GM12878 (cell line): ENCODE measurements at regions not wholly inside any gene's neighbourhood (a gene's known extent, or its start where the extent isn't known, plus 50 kb on each side); places are given as distances from the start of the nearest gene placed in this dataset.

Experiments used
- ATAC-seq: fragments of 200-7000 bp; cut with Tn5 transposase; 3 replicates; pipeline ENCODE4 v1.9.1; 2020; ENCODE audit warnings: mild to moderate bottlenecking, moderate library complexity
- BruUV-seq: library from RNA; stranded (reverse); fragments of 400-500 nt; replicated peaks from 2 replicates; lab custom pipeline; 2021; lab: Mats Ljungman, UMichigan
- CTCF ChIA-PET: fragments of 300-600 bp; sonication (Branson Sonifier 250); formaldehyde crosslinking; extraction: SDS; loops from one replicate; lab custom pipeline; 2021; ENCODE audit warnings: inconsistent platforms; lab: Yijun Ruan, JAX
- POLR2A ChIA-PET: fragments of 350-600 bp; formaldehyde crosslinking; extraction: SDS; loops from one replicate; lab custom pipeline; 2021; ENCODE audit warnings: inconsistent platforms; lab: Charles Lee
- RAD21 ChIA-PET: fragments of 300-600 bp; sonication (Branson Sonifier 250); formaldehyde crosslinking; loops from one replicate; lab custom pipeline; 2023; ENCODE audit warnings: antibody characterized with exemption; ENCODE audit not compliant: unreplicated experiment; lab: Charles Lee
- SMC1A ChIA-PET: fragments of 300-600 bp; sonication (Branson Sonifier 250); formaldehyde crosslinking; loops from one replicate; lab custom pipeline; 2023; ENCODE audit not compliant: unreplicated experiment, uncharacterized antibody; lab: Charles Lee
- DNase-seq: peaks from one replicate; pipeline ENCODE4 v3.0.0-alpha.2; 2011; ENCODE audit warnings: low read depth, low spot score
- FAIRE-seq: peaks from 3 replicates; lab custom pipeline; 2011; peaks lifted over from hg19 to GRCh38; lab: Jason Lieb, UNC
- H2AFZ ChIP-seq: 2 replicates; pipeline ENCODE4 v1.6.0; 2011; ENCODE audit warnings: low read depth, low read length, control low read depth; ENCODE audit not compliant: control insufficient read depth
- H3K27ac ChIP-seq: 2 replicates; pipeline ENCODE4 v1.5.1; 2011; ENCODE audit warnings: control low read depth; ENCODE audit not compliant: control insufficient read depth, insufficient read depth
- H3K27me3 ChIP-seq, 2 experiments: replicated peaks in 1 of 2; 2 replicates each; pipeline versions ENCODE4 v1.6.0 to v1.6.1; 2011; ENCODE audit warnings: low read length in 1 of 2; ENCODE audit not compliant: control insufficient read depth in 2 of 2, insufficient read depth in 2 of 2
- H3K36me3 ChIP-seq, 2 experiments: 2 replicates each; pipeline ENCODE4 v1.5.1; 2011; ENCODE audit warnings: low read length in 1 of 2; ENCODE audit not compliant: control insufficient read depth in 2 of 2, insufficient read depth in 2 of 2
- H3K4me1 ChIP-seq: 2 replicates; pipeline ENCODE4 v1.6.1; 2011; ENCODE audit warnings: mild to moderate bottlenecking, low read length, moderate library complexity, mixed read lengths; ENCODE audit not compliant: control insufficient read depth, insufficient read depth
- H3K4me2 ChIP-seq: 2 replicates; pipeline ENCODE4 v1.6.0; 2011; ENCODE audit warnings: control low read depth; ENCODE audit not compliant: control insufficient read depth, insufficient read depth
- H3K4me3 ChIP-seq: fragments of 200-600 bp; sonication (generic); 2 replicates; pipeline ENCODE4 v1.5.1; 2016
- H3K79me2 ChIP-seq: 2 replicates; pipeline ENCODE4 v1.6.0; 2011; ENCODE audit warnings: low read length; ENCODE audit not compliant: control insufficient read depth, insufficient read depth
- H3K9ac ChIP-seq: 2 replicates; pipeline ENCODE4 v1.8.0; 2011; ENCODE audit warnings: low read length, control low read depth, mixed read lengths; ENCODE audit not compliant: control insufficient read depth, insufficient read depth
- H3K9me3 ChIP-seq: replicated peaks from 3 replicates; pipeline ENCODE4 v1.5.1; 2011; ENCODE audit warnings: mild to moderate bottlenecking, low read length; ENCODE audit not compliant: control insufficient read depth, insufficient read depth
- H4K20me1 ChIP-seq: 2 replicates; pipeline ENCODE4 v1.6.0; 2011; ENCODE audit not compliant: control insufficient read depth, insufficient read depth
- CBFB ChIP-seq: IDR thresholded peaks from 2 replicates; pipeline ENCODE4 v1.6.1; 2016; ENCODE audit warnings: antibody characterized with exemption, low read depth
- CREB1 ChIP-seq: IDR thresholded peaks from 2 replicates; pipeline ENCODE4 v1.6.1; 2012; ENCODE audit warnings: low read depth, mild to moderate bottlenecking, inconsistent platforms
- E2F4 ChIP-seq: IDR thresholded peaks from 2 replicates; pipeline ENCODE4 v1.6.1; 2012; ENCODE audit warnings: low read depth, low read length, improper control_type of control experiment
- E2F8 ChIP-seq: fragments of 450-650 bp; IDR thresholded peaks from 2 replicates; pipeline ENCODE4 v1.6.1; 2018; ENCODE audit warnings: mild to moderate bottlenecking, low read depth, moderate library complexity; ENCODE audit not compliant: partially characterized antibody
- EED ChIP-seq: sonication (generic); IDR thresholded peaks from 2 replicates; pipeline ENCODE4 v1.6.1; 2016; ENCODE audit warnings: antibody characterized with exemption, low read depth
- ESRRA ChIP-seq: IDR thresholded peaks from 2 replicates; pipeline ENCODE4 v1.6.1; 2012; ENCODE audit warnings: mild to moderate bottlenecking, low read length, improper control_type of control experiment
- HCFC1 ChIP-seq: fragments of 150-350 bp; IDR thresholded peaks from 2 replicates; pipeline ENCODE4 v1.6.1; 2014; ENCODE audit warnings: low read length
- HDAC6 ChIP-seq: fragments of 200-600 bp; sonication (generic); IDR thresholded peaks from one replicate; pipeline ENCODE4 v1.8.0; 2017; ENCODE audit warnings: antibody characterized with exemption; ENCODE audit not compliant: unreplicated experiment
- MAX ChIP-seq: IDR thresholded peaks from 2 replicates; pipeline ENCODE4 v1.6.1; 2012; ENCODE audit warnings: low read depth, low read length, improper control_type of control experiment
- NFXL1 ChIP-seq: fragments of 450-650 bp; IDR thresholded peaks from 2 replicates; pipeline ENCODE4 v1.6.1; 2017; ENCODE audit warnings: antibody characterized with exemption, mild to moderate bottlenecking, borderline replicate concordance
- NFYB ChIP-seq: IDR thresholded peaks from 2 replicates; pipeline ENCODE4 v1.6.1; 2011; ENCODE audit warnings: low read depth, mild to moderate bottlenecking, low read length, improper control_type of control experiment, moderate library complexity; ENCODE audit not compliant: insufficient read depth
- PBX3 ChIP-seq: IDR thresholded peaks from 2 replicates; pipeline ENCODE4 v1.6.1; 2011; ENCODE audit warnings: mild to moderate bottlenecking, low read depth, low read length, moderate library complexity; ENCODE audit not compliant: insufficient replicate concordance
- PML ChIP-seq: IDR thresholded peaks from 2 replicates; pipeline ENCODE4 v1.6.1; 2012; ENCODE audit warnings: low read length, inconsistent platforms
- RB1 ChIP-seq: fragments of 450-650 bp; formaldehyde crosslinking; IDR thresholded peaks from 2 replicates; pipeline ENCODE4 v1.6.1; 2017; ENCODE audit warnings: mild to moderate bottlenecking, borderline replicate concordance
- STAT3 ChIP-seq: IDR thresholded peaks from 2 replicates; pipeline ENCODE4 v1.6.1; 2011; ENCODE audit warnings: low read depth, low read length, improper control_type of control experiment
- TARDBP ChIP-seq: IDR thresholded peaks from 2 replicates; pipeline ENCODE4 v1.6.1; 2016; ENCODE audit warnings: borderline replicate concordance
- USF2 ChIP-seq: IDR thresholded peaks from 2 replicates; pipeline ENCODE4 v1.6.1; 2011; ENCODE audit warnings: low read depth, low read length, improper control_type of control experiment, borderline replicate concordance
- ZNF24 ChIP-seq: fragments of 450-650 bp; IDR thresholded peaks from 2 replicates; pipeline ENCODE4 v1.6.1; 2017; ENCODE audit warnings: antibody characterized with exemption, mild to moderate bottlenecking
- ZNF384 ChIP-seq: IDR thresholded peaks from 2 replicates; pipeline ENCODE4 v1.6.1; 2012; ENCODE audit warnings: low read depth, mild to moderate bottlenecking, low read length, improper control_type of control experiment, borderline replicate concordance
- WGBS: methylation state at CpG from one replicate; pipeline ENCODE4 v1.1.6; 2016; ENCODE audit warnings: low lambda C conversion rate; ENCODE audit not compliant: insufficient replicate concordance, insufficient coverage; ENCODE audit errors: missing lambda C conversion rate; 5-methylcytosine and 5-hydroxymethylcytosine counted together
- in situ Hi-C: fragments of 300-500 bp; cut with MboI; formaldehyde crosslinking; loops from 9 replicates; pipeline ENCODE4 v1.14.3; 2018; ENCODE audit warnings: mixed read lengths
- intact Hi-C: fragments of 100-400 bp; cut with micrococcal nuclease; formaldehyde crosslinking; loops from one replicate; pipeline ENCODE4 v1.14.2; 2022; ENCODE audit not compliant: unreplicated experiment

GRCh38 chr6:81995548-81996289, 243.2 kb upstream of the TENT5A start:
- no TSS peak for BruUV-seq
- ATAC-seq (no peak), FAIRE-seq (no peak), DNase-seq (no peak)
- Histone ChIP-seq H3K79me2 (no peaks in the 10 kb centered on the region), H2AFZ (no peak overlapping the region), H3K9ac (no peak overlapping the region), H3K4me1 (peaks cover 5% of the 10 kb centered on the region), H3K4me3 (no peak overlapping the region), H3K27ac (no peak overlapping the region), H3K27me3 (no peaks in the 10 kb centered on the region), H3K9me3 (no peaks in the 10 kb centered on the region; the same call in 2 of the 3 replicates), H3K36me3 (no peaks in the 10 kb centered on the region), H4K20me1 (no peaks in the 10 kb centered on the region), H3K4me2 (no peak overlapping the region)
- RAD21 ChIA-PET: interaction anchor here (0.6 to 4.5 kb wide), 10 partner anchors 10 to 434 kb away, joined by 3 to 28 read pairs (median 6); partner anchors contain the start of gene TENT5A
- SMC1A ChIA-PET: interaction anchor here (0.8 to 4.4 kb wide), 16 partner anchors 8 to 268 kb away, joined by 3 to 23 read pairs (median 4); partner anchors contain the start of gene TENT5A
- 0% methylated on average over 1 of the region's 1 CpG for WGBS
- POLR2A ChIA-PET: interaction anchor here (1.4 to 1.6 kb wide), 3 partner anchors 58 to 100 kb away, joined by 3 to 4 read pairs (median 3); no protein-coding TSS in a partner anchor
- CTCF ChIA-PET: interaction anchor here (0.9 to 4.0 kb wide), 4 partner anchors 10 to 98 kb away, joined by 3 to 14 read pairs (median 6); no protein-coding TSS in a partner anchor
- intact Hi-C loops (no loop called here), in situ Hi-C loops (no loop called here)
- TF ChIP-seq E2F4 (no peak), PML (no peak), USF2 (no peak), CBFB (no peak), PBX3 (no peak), HDAC6 (no peak), E2F8 (no peak), NFXL1 (no peak), RB1 (no peak), ZNF384 (no peak), MAX (no peak), TARDBP (no peak), NFYB (no peak), HCFC1 (no peak), ESRRA (no peak), STAT3 (no peak), EED (no peak), CREB1 (no peak), ZNF24 (no peak)
